GM19238 (cell line): ENCODE measurements at regions not wholly inside any gene's neighbourhood (a gene's known extent, or its start where the extent isn't known, plus 50 kb on each side); places are given as distances from the start of the nearest gene placed in this dataset.
"Not testable (repeated sequence)": the region's sequence is repeated elsewhere in the genome, so short reads cannot be mapped to it uniquely, and the experiment has no call there.

ENCODE experiments used
- DNase-seq: peaks from one replicate; pipeline ENCODE4 v3.0.0; 2011; ENCODE audit warnings: low spot score; ENCODE audit not compliant: insufficient read length

DNA sequence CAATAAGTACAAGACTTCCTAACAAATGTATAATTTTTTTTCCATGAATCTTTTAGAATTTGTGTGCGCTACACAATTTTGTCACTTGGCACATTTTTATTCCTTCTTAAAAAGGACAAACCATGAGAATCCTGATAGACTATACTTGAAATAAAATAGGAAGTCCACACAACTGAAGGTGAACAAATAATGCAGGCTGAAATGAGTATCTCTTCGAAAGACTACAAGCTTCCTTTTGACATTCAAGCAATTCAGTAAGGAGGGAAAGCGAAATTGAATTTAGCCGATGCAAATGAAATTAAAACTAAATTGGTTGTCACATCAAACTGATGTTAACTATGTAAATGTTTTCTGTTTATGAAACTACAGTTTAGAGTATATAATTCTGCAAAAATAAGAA is 374.4 kb upstream of the CCNH start:
- no peak for DNase-seq

DNA sequence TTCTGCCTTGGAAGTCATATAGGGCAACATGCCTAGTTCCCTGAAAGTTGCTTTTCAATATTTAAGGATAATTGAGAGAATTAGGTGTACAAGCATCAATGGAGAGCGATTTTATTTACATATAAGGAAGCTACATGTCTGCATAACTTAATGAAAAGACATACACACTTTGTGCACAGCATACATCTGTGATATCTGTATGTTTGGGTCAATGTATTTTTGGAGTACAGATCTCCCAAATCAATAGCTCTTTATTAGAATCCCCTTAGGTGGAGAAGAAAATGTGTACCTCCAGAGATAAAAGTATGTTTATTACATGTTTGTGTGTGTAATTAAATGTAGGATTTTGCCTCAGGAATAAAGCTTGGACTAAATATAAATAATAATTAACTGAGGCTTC is 373.7 kb upstream of the CCNH start:
- DNase-seq = no peak

DNA sequence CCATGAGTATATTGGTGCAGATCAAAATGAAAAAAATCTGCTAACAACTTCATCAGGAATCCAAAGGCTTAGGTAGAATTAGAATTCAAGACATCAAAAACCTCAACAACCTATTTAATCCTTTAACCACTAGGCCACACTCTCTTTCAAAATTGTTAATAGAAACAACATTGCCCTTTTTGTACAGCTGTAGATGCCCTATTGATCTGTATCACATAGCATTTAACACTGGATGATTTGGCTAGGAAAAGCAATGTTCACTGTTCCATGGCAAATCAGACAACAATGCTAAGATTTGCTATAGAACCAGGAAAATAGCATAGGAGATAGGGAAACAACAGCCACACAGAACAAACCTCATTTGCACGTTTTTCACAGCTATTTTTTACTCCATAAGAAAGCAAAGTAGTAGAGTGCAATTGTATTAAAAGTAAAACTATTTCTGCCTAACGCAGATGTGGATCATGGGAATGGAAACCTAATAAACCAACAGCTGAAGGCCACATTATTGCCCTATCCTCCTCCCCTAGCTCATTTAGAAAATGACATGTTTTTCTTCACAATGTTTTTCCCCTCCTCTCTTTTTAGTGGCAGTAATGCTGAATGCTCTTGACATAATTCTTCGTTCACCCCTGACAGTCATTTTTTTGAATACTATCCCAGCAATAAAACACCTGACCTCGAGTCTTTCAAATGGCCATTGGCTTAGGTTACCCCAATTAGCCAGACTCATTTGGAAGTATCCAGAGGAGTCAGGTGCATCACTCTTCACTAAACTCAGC is 373.0 kb upstream of the CCNH start:
- no peak for DNase-seq

DNA sequence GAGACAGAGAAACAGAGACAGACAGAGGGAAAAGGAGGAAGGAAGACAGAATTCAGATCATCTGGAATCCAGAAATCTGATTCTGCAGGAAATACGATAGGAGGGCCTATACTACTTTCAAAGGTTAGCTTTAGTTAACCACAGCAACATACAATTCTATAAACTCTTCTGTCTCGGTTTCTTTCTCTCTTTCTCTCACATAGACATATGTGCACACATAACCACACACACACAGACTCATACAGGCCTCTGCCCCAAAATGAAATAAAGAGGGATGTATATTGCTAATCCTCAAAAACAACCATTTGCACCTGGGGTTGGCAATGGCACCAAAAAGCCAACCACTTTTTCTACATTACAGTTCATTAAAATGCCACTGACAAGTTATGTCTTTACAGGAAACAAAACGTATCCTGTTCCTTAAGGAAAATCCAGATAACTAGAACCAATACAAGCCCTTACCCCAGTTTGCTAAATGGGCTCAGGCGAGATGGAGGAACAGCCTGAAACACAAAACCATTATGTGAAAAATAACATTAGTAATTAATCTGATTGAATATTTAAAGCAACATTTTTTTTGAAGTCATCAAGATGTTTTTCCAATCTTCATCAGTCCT is 372.3 kb upstream of the CCNH start:
- DNase-seq = no peak

DNA sequence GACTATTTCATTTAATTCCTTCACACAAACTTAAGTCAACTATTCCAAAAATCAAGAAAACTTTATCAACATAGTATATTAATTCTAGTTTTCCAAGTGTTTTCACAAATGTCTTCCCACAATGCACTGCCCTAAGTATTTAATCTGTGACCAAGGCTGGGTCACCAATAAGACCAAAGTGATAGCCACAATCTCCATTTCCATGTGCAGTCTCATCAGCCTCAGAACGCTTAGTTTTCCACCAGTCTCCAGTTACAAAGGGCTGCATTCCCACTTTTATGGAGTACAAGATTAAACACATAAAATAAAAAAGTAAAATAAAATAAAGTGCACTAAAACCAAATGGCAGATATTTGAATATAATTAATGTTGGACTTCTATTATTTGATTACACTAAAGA is 371.6 kb upstream of the CCNH start:
- DNase-seq = no peak

DNA sequence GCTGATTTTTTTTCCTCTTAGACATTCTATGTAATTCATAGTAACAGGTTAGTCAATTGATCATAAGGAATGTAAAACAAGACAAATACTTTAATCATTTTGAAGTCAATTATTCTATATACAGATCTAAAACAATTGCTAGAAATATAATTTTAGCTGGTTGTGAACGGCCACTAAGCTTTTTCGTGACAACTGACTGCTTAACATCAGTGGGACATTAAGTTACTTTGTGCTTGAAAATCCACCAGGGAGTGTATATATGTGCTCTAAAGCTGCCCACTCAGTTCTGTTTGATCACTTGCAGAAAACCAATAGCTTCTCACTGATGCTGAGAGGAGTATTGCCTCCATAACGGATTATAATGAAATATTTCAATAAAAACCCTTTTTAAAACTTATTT is 370.2 kb upstream of the CCNH start:
- no peak for DNase-seq

DNA sequence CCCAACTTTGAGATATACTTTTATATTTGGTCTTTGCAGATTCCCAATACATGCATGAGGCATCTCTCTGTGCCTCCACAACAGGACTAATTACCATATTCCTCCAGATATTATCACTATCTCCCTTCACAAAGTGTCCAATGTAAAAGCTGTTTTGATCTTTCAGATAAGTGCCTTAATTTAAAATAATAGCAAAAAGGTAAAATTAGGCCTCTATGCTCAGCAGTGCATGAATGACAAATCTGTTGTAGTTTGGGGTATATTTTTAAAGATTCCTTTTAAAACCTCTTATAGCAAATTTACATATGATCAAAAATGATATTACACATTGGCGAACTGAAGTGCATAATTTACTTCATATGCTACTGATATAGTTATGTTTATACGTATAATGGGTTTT is 369.2 kb upstream of the CCNH start:
- no peak for DNase-seq

DNA sequence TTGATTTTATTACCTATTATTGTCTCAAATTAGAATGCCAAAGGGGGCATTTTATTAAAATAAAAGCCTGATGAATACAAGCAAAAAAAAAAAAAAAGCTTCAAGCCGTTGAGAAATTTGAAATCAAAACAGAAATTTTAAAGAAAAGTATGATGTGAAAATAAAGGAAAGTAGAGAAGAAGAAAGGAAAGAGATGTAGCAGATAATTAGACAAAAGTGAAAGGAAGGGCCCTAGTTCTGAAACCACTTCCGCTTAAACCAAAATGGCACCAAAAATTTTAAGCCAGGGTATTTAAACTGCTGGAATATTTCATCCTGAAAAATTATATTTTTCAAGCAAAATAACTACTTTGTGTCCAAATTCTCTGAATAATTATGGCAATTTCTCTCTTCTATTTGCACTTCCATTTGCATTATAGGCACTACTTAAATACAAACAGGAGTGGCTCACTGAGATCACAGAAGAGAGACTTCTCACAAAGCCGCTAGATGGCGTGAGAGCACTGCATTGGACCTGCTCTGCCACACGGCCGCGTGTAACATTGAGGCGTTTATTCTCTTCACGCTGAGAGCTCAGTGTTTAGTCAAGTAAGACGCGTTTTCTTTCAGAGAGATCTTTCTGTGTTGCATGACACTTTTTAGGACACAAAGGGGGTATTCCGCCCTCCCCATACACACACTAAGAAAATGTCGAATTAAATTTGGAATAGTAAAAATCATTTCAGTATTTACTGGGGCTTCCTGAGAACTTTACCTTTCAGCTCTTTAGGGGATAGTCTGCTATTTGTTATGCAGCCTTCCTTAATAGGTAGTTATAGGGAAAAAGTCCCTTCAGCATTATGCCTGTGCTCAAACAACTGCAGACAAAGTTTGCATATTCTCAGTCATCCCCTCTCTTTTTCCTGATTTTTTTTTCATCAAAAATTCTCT is 368.4 kb upstream of the CCNH start:
- DNase-seq = peak; percentile 4

DNA sequence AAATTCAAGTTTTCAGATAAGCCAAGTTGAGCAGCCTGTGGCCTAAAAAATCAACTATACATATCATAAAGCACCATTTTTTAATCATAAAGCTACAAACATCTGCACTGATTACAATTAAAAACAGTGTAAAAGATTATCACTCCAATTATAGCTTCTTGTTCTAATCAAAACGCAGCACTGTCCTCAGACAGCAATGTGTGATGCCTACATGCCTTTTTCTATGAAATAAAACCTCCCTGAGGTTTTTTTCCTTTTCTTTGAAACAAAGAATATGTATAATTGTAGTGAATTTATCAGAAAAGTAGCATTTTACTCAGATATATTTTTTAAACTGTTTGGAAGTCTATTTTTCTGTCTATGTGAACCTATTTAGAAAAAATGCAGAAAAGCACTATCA is 366.1 kb upstream of the CCNH start:
- no peak for DNase-seq

DNA sequence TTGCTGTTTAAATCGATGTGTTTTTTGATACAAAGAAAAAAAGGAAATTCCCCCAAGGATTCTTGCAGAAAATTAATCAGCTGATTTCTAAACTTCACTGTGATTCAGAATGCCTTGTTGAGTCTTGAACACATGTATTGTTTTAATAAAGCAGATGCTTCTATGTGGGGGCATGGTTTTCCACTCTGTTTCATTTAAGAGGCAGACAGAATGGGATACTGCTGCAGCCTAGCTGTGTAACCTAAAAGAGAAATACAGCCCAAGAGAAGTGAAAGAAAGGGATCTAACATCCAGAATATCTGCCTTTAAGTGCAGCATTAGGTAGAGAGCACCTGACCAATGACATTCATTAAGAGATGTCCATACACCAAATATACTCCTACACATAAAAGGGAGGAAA is 365.1 kb upstream of the CCNH start:
- DNase-seq = no peak

DNA sequence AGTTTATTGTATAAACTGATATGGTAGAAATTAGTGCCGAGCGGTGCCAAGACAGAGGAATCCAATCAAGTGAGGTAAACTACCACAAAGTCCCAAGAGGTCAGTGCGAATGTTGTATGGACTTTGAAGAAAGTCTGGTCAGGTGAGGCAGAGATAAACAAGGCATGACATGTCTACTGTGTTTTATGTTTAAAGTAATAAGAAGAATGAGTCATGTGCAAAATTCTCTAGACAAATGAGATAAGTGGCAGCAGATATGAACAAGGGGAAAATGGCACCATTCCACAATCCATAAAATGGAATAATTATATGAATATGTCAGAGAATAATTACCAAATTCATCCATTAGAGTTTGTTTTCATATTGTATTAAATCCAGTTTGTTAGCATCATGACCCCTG is 364.1 kb upstream of the CCNH start:
- no peak for DNase-seq

DNA sequence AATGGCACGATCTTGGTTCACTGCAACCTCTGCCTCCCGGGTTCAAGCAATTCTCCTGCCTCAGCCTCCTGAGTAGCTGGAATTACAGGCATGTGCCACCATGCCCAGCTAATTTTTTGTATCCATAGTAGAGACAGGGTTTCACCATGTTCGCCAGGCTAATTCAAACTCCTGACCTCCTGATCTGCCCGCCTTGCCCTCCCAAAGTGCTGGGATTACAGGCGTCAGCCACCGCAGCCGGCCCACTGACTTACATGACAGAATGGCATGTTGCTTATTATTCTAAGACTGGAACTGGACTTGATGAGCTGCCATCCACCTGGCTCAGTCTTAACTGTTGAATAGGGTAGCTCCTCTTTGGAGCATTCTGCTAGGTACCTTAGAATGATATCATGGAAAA is 363.6 kb upstream of the CCNH start:
- not testable (repeated sequence) for DNase-seq

DNA sequence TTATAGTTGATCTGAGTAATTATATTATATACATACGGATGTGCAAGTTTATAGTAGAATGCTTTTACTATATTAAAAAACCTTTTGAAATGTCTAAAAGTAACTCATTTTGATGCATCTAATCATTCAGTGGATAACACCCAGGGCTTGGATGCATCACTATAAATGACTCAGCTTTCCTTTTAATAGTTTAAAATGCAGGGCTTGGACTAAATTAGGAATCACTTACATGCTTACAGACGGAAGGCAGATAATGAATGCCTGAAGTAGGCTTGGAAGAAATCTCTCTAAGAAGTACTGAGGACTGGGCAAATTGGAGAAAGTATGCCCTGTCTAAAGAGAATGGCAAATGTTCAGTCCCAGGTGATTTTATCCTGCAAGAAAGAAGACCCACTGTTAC is 362.5 kb upstream of the CCNH start:
- no peak for DNase-seq

DNA sequence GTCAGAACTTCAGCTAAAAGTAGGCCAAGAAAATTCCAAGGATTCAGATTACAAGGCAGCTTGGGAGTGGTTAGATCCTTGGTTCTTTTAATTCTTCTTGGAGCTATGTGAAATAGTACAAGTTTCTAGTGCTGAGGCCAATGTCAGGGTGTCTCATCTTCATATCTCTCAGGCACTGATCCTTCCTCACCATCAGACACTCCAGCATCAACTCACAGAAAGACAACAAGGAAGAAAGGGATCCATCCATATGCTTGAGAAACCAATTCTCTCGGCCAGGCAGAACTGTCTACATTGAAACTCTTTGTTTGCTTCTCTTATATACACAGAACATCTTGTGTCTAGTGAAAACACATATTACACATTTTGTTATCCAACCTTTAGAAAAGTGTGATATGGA is 362.1 kb upstream of the CCNH start:
- no peak for DNase-seq

DNA sequence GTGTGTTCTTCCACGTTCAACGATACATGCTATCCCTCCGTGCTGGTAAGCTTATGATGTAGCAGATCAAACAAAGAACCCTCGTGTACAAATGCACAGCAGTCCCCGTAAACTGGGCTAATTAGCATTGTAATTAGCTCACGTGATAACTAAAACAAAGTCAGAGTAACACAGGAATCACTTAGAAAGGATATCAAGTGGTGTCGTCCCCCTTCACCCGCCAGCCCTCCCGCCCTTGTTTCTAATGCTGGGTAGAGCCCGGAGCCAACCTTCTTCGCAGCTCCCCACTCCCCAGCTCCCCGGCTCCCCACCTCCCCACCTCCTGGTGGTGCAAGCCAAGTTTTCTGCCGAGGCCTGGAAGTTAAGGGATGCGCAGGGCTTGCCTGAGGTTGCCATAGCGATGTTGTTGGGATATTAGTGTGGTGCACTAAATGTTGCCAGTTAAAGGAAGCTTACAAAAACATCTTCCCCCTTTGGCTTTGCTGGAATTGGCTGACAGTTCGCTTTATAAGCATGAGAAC is 357.9 kb upstream of the CCNH start:
- no peak for DNase-seq

DNA sequence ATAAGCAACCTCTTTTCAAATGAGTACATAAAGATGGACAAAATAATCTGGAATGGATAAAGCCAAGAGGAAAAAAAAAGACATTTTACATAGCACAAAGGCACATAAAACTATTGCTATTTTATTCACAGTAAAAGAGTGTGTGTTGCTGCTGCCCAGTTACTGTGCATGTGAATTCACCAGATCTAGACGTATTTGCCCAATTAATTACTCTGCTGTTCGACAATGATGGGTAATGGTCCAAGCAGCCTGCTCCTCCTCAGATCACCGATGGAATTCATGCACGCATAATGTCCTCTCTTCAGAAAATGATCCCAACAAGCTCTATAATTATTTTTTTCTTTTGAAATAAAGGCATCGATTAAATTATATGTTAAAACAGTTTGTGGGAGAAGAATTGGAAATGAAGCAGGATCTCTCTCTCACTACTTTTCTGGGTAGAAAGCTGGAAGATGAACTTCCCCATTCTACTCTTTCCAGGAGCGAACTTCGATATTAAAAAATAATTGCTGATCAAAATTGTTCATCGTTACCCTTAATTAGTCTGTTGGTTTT is 357.4 kb upstream of the CCNH start:
- DNase-seq = no peak

DNA sequence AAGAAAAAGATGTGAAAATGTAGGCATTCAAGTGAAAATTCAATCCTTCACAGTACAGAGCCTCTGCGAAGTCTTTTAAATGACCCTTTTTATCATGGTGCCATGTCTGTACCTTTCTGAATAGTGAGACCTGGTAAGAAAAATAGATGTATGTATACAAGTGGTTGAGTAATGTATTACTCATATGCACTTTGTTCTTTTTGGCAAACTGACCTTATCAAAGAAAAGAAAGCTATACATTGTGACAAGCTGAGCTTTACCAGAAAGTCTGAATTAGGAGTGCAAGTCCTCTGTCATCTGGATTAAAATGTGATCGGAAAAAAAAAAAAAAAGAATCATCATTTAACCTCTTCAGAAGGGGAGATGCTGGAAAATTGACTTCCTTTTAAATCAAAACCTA is 356.4 kb upstream of the CCNH start:
- DNase-seq = no peak

DNA sequence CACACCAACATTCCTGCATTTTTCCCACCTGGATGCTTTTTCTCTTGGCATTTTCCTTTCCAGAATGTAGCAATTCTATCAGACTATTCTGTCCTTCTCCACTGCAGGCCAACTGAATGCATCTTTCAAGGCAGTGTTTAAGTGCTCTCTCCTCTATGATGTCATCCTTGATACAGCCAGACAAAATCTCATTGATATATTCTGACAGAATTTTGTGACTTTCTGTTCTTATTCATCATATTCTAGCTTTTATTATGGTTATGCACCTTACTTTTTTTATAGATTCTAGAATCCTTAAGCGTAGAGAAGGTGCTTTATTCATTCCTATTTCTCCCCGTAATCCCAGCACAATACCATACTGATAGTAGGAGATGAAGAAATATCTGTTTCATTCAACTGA is 355.5 kb upstream of the CCNH start:
- DNase-seq = no peak

DNA sequence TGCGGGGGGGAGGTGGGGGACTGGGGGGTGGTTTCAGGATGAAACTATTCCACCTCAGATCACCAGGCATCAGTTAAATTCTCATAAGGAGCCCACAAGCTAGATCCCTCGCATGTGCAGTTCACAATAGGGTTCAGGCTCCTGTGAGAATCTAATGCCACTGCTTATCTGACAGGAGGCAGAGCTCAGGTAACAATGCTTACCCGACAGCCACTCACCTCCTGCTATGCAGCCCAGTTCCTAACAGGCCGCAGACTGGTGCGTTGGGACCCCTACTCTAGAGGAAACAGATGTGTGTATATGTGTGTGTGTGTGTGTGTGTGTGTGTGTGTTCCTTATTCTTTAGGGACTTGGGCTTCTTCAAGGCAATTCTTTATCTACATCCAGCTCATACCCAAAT is 352.3 kb upstream of the CCNH start:
- no peak for DNase-seq

DNA sequence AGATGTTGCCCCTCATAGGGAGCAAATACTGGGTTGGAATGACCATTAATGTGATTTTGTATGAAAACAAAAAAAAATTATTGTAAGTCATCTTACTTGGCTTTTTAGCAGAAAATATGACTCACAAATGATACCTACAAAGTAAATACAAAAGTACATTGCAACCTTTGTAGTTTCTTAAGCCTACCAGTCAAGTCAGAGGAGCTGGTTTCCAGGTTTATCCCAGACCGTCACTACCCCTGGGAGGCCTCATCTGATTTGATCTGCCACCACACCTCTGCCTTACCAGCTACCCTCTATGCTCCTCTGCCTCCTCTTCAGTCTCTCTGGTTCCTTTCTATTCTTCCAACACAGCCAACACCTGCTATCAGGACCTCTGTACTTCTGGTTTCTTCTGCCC is 349.9 kb upstream of the CCNH start:
- no peak for DNase-seq

DNA sequence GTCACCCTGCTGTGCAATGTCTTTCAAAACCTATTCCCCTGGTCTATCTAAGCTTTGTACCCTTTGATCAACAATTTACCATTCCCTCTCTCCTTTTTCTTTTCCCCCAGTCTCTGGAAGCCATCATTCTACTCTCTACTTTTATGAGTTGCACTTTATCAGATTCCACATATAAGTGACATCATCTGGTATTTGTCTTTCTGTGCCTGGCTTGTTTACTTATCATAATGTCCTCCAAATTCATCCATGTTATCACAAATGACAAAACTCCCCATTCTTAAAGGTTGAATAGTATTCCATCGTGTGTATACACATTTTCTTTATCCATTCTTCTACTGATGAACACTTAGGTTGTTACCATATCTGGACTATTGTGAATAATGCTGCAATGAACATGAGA is 344.2 kb upstream of the CCNH start:
- no peak for DNase-seq

DNA sequence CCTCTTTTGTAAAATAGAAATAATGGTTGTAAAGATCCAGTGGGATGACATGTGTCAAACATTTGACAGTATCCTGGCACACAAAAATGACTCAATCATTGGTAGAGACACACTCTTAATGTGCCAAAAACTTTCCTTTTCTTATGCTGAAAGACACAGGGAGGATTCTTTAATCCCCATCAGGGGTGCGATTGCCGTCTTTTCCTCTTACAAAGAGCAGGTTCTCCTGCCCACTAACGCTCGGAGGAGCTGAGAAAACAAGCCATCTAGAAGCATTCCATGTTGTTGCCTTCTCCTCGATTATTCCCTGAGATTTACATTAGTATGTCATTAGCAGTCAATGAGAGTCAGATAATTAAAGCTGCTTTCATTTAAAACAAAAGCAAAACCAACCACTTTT is 342.6 kb upstream of the CCNH start:
- DNase-seq = no peak
